CD4-positive, alpha-beta T cell (primary cell): ENCODE measurements at regions not wholly inside any gene's neighbourhood (a gene's known extent, or its start where the extent isn't known, plus 50 kb on each side); places are given as distances from the start of the nearest gene placed in this dataset.

Experiments used
- ATAC-seq: fragments of 200-7000 bp; cut with Tn5 transposase; one replicate; pipeline ENCODE4 v1.10.0; 2022; ENCODE audit warnings: mild to moderate bottlenecking; ENCODE audit not compliant: poor library complexity
- CTCF ChIA-PET: fragments of 350-600 bp; sonication (Branson Sonifier 250); formaldehyde crosslinking; loops from one replicate; lab custom pipeline; 2021; ENCODE audit warnings: antibody characterized with exemption, inconsistent platforms; lab: Charles Lee
- POLR2A ChIA-PET: fragments of 350-600 bp; sonication (Branson Sonifier 250); formaldehyde crosslinking; loops from one replicate; lab custom pipeline; 2021; ENCODE audit warnings: antibody characterized with exemption, inconsistent platforms; lab: Charles Lee
- DNase-seq, 14 experiments: peaks; one replicate each; pipeline ENCODE4 v3.0.0-alpha.2; 2013 to 2020; ENCODE audit warnings: mixed read lengths in 2 of 14
- H3K27ac ChIP-seq, 2 donors: one replicate each; pipeline versions ENCODE4 v1.5.1 to v1.7.0; 2013; ENCODE audit warnings: low read length in 2 of 2, low read depth in 1 of 2, mild to moderate bottlenecking in 1 of 2
- H3K27me3 ChIP-seq, 2 experiments: 1 replicate in 1 of 2; 2 replicates in 1 of 2; pipeline versions ENCODE4 v1.6.1 to v1.7.0; 2013; ENCODE audit warnings: low read length in 2 of 2, control low read depth in 1 of 2, mild to moderate bottlenecking in 1 of 2, moderate library complexity in 1 of 2; ENCODE audit not compliant: insufficient read depth in 2 of 2, control insufficient read depth in 1 of 2
- H3K36me3 ChIP-seq: one replicate; pipeline ENCODE4 v1.6.1; 2013; ENCODE audit warnings: low read length, control low read depth; ENCODE audit not compliant: insufficient read depth
- H3K4me1 ChIP-seq: one replicate; pipeline ENCODE4 v1.6.1; 2013; ENCODE audit warnings: low read length, control low read depth; ENCODE audit not compliant: insufficient read depth
- H3K4me3 ChIP-seq: one replicate; pipeline ENCODE4 v1.5.1; 2013; ENCODE audit warnings: mild to moderate bottlenecking, low read length, moderate library complexity
- H3K9me3 ChIP-seq, 2 experiments: 1 replicate in 1 of 2; 2 replicates in 1 of 2; pipeline versions ENCODE4 v1.6.1 to v1.7.0; 2013; ENCODE audit warnings: low read length in 2 of 2, mild to moderate bottlenecking in 2 of 2, control low read depth in 1 of 2, moderate library complexity in 1 of 2; ENCODE audit not compliant: control insufficient read depth in 1 of 2, insufficient read depth in 1 of 2
- H3K27ac Mint-ChIP-seq: one replicate; pipeline ENCODE4 v1.8.0; 2020; ENCODE audit warnings: mixed read lengths
- H3K27me3 Mint-ChIP-seq: one replicate; pipeline ENCODE4 v1.8.0; 2021; ENCODE audit warnings: mixed read lengths
- H3K36me3 Mint-ChIP-seq: one replicate; pipeline ENCODE4 v1.8.0; 2021; ENCODE audit warnings: low read depth, mixed read lengths
- H3K4me1 Mint-ChIP-seq: one replicate; pipeline ENCODE4 v1.8.0; 2021; ENCODE audit warnings: low read depth, mixed read lengths
- H3K4me3 Mint-ChIP-seq: one replicate; pipeline ENCODE4 v1.8.0; 2020; ENCODE audit warnings: mild to moderate bottlenecking, mixed read lengths
- H3K9me3 Mint-ChIP-seq: one replicate; pipeline ENCODE4 v1.8.0; 2020; ENCODE audit warnings: mixed read lengths
- intact Hi-C, 2 experiments: fragments of 100-400 bp; cut with DNase I in 1 of 2; cut with micrococcal nuclease in 1 of 2; formaldehyde crosslinking; loops; one replicate each; pipeline versions ENCODE4 v1.15.1 to v1.9.0; 2023 to 2025; cut with DNase I, micrococcal nuclease
- TF ChIP-seq, protein P1 (sequence below): fragments of 200-600 bp; IDR thresholded peaks from one replicate; pipeline ENCODE4 v1.8.0; 2022; ENCODE audit warnings: antibody characterized with exemption, mild to moderate bottlenecking

- Histone ChIP-seq H3K4me1 (no peaks in the 10 kb centered on the region), H3K4me3 (no peak overlapping the region), H3K36me3 (no peaks in the 10 kb centered on the region), H3K27ac (no peak overlapping the region), H3K9me3 (peaks cover 0 to 8% of the 10 kb centered on the region in 2 experiments), H3K27me3 (no peaks in the 10 kb centered on the region)
- Mint-ChIP-seq H3K27me3 (no peaks in the 10 kb centered on the region), H3K4me1 (no peaks in the 10 kb centered on the region), H3K4me3 (no peak overlapping the region), H3K36me3 (no peaks in the 10 kb centered on the region), H3K9me3 (peaks cover 12% of the 10 kb centered on the region), H3K27ac (no peak overlapping the region)
- TF ChIP-seq, protein P1, sequence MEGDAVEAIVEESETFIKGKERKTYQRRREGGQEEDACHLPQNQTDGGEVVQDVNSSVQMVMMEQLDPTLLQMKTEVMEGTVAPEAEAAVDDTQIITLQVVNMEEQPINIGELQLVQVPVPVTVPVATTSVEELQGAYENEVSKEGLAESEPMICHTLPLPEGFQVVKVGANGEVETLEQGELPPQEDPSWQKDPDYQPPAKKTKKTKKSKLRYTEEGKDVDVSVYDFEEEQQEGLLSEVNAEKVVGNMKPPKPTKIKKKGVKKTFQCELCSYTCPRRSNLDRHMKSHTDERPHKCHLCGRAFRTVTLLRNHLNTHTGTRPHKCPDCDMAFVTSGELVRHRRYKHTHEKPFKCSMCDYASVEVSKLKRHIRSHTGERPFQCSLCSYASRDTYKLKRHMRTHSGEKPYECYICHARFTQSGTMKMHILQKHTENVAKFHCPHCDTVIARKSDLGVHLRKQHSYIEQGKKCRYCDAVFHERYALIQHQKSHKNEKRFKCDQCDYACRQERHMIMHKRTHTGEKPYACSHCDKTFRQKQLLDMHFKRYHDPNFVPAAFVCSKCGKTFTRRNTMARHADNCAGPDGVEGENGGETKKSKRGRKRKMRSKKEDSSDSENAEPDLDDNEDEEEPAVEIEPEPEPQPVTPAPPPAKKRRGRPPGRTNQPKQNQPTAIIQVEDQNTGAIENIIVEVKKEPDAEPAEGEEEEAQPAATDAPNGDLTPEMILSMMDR, result no peak
- intact Hi-C loops, result no loop called here
- DNase-seq, result no peak
- ATAC-seq, result no peak
- ChIA-PET POLR2A (no interaction called here), CTCF (no interaction called here)
These were observed 600.1 kb upstream of the CHORDC1 start for GRCh38 chr11:90822996-90823395.

GRCh38 chr11:90818196-90818745 is 595.4 kb upstream of the CHORDC1 start:
- DNase-seq, result no peak
- Histone ChIP-seq H3K4me1 (no peaks in the 10 kb centered on the region), H3K4me3 (no peak overlapping the region), H3K27me3 (no peaks in the 10 kb centered on the region), H3K9me3 (peaks cover 0 to 8% of the 10 kb centered on the region in 2 experiments), H3K36me3 (no peaks in the 10 kb centered on the region), H3K27ac (no peak overlapping the region)
- H3K4me1 Mint-ChIP-seq, result no peaks in the 10 kb centered on the region
- H3K27ac Mint-ChIP-seq, result no peak overlapping the region
- no peak overlapping the region for H3K4me3 Mint-ChIP-seq
- ChIA-PET CTCF (no interaction called here), POLR2A (no interaction called here)
- ATAC-seq, result no peak
- TF ChIP-seq, protein P1, result no peak
- intact Hi-C loops, result no loop called here
- H3K27me3 Mint-ChIP-seq, result no peaks in the 10 kb centered on the region
- no peaks in the 10 kb centered on the region for H3K36me3 Mint-ChIP-seq
- peaks cover 22% of the 10 kb centered on the region for H3K9me3 Mint-ChIP-seq

GRCh38 chr11:90809581-90809980 is 586.7 kb upstream of the CHORDC1 start:
- Mint-ChIP-seq H3K27me3 (no peaks in the 10 kb centered on the region), H3K27ac (no peak overlapping the region), H3K4me3 (no peak overlapping the region), H3K36me3 (no peaks in the 10 kb centered on the region), H3K4me1 (no peaks in the 10 kb centered on the region), H3K9me3 (peaks cover 8% of the 10 kb centered on the region)
- ChIA-PET POLR2A (no interaction called here), CTCF (no interaction called here)
- H3K4me1 ChIP-seq, result no peaks in the 10 kb centered on the region
- H3K36me3 ChIP-seq, result no peaks in the 10 kb centered on the region
- no peaks in the 10 kb centered on the region for H3K27me3 ChIP-seq
- TF ChIP-seq, protein P1, result no peak
- ATAC-seq (no peak), DNase-seq (no peak)
- H3K4me3 ChIP-seq, result no peak overlapping the region
- H3K27ac ChIP-seq, result no peak overlapping the region
- intact Hi-C loops, result no loop called here
- peaks cover 0 to 11% of the 10 kb centered on the region in 2 experiments for H3K9me3 ChIP-seq
